ENCODE measurements at regions not wholly inside any gene's neighbourhood (a gene's known extent, or its start where the extent isn't known, plus 50 kb on each side); places are given as distances from the start of the nearest gene placed in this dataset.
"Not testable (repeated sequence)": the region's sequence is repeated elsewhere in the genome, so short reads cannot be mapped to it uniquely, and the experiment has no call there.

DNA sequence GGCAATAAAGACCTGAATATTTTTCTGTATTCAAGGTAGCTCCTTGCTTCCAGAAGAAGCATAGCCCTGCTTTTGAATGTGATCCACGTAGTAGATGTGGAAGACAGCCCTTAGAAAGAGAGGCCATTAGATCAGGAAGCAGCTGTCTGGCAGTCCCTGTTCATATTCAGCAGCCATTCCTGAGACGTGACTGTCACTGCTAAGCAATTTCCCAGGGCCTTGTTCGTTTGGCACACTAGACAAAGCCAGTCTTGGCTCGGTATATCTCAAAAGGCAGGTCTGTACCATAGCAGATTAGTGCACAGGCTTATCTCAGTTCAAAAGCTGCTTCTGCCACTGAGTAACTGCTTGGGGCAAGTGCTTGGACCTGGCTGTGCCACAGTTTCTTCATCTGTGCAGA lies 287.8 kb upstream of the MCTP2 start:
- DNase-seq (ENCODE audit: low spot score), result no peak

DNA sequence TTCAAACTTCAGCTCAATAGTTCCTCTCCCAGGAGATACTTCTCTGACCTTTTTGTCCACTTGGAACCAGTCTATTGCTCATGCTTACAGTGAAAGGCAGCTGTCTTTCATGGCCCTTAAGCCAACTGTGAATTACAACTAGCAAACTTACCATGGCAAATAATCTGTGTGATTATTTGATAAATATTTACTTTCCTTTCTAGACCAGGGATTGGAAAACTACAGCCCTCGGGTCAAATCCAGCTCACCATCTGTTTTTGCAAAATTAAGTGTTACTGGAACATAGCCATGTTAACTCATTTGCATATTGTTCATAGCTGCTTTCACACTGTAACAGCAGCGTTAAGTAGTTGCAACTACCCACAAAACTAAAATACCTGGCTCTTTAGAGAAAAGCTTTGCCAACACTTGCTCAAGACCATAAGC lies 289.1 kb upstream of the MCTP2 start:
- no peak for DNase-seq (ENCODE audit: low spot score)

- DNase-seq (ENCODE audit: low spot score), result no peak
Measured at GRCh38 chr15:93941697-93942096, 289.7 kb upstream of the MCTP2 start.

DNA sequence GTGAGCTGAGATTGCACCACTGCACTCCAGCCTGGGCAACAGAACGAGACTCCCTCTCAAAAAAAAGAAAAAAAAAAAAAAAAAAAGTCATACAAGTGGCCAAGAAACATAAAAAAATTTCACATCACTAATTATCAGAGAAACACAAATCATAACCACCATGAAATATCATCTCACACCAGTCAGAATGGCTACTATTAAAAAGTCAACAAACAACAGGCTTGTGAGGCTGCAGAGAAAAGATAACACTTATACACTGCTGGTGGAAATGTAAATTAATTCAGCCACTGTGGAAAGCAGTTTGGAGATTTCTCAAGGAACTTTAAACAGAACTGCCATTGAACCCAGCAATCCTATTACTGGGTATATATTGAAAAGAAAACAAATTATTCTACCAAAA lies 291.1 kb upstream of the MCTP2 start:
- no peak for DNase-seq (ENCODE audit: low spot score)

- DNase-seq (ENCODE audit: low spot score), result no peak
Measured at GRCh38 chr15:93932164-93932776, 299.1 kb upstream of the MCTP2 start.

GRCh38 chr15:93929375-93930094 lies 301.8 kb upstream of the MCTP2 start:
- DNase-seq (ENCODE audit: low spot score), result peak; percentile 34

DNA sequence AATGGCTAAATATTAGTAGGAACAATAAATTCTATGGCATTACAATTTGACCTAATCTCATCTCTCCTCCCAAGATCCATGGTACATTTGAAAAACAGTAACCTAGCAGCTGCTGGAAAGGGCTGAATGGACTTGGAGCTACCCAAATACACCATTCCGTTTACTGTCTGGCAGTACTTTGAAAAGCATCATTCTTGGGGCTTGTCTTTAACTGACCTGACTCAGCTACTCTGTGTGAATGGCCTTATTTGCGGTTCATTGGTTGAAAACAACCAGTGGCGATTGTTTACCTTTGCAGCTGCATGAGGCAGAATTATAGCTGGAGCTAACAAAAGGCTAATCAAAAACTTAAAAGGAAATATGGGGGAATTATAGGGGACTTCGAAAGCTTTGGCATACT lies 311.2 kb upstream of the MCTP2 start:
- no peak for DNase-seq (ENCODE audit: low spot score)

DNA sequence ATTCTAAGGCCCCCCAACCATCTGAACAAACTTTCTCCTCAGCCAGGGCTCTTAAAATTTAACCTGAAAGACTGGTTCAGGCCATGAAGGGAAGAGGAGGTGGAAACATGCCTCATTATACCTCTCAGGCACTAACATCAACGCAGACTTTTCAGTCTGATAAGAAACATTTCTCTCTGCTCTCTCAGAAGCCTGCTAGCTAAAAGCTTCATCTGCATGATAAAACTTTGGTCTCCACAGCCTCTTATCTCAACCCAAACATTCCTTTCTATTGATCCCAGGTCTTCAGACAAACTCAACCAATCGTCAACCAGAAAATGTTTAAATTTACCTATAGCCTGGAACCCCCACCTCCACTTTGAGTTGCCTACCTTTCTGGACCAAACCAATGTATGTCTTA lies 312.6 kb upstream of the MCTP2 start:
- DNase-seq (ENCODE audit: low spot score), result not testable (repeated sequence)

DNA sequence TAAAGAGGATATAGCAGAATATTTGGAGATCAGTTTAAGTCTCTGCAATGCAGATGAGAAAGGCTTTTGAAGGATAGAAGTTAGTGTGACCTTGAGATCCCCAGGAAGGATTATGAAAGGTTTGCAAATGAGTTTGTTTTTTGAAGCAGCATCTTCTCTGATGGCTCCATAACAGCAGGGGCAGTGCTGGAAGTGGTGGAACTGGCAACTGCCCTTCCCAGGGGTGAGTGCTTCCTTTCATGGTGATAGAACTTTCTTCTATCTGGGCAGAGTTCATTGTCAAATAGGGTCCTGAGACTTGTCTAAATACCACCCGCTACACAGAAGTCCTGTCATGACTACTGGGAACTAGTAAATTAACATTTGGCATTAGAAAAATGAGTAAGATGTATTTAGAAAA lies 314.2 kb upstream of the MCTP2 start:
- DNase-seq (ENCODE audit: low spot score), result no peak

DNA sequence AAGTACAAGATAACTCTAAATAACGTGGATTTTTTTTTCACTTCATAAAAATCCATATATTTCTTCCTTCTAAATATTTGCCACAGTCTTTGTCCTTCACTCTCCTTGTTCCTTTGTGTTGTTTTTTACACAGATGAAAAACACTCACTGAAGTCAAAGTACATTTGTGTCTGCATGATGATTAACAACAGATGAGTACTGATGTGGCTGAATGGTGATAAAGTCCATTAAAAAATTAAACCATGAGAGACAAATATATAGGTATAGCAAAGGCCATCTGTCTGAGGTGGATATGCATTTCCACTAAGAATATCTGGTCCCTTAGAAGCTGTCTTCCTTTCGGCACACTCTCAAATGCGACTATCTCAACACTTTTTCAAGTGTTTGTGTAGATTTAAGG lies 317.5 kb upstream of the MCTP2 start:
- DNase-seq (ENCODE audit: low spot score), result no peak

GRCh38 chr15:93913310-93913709 lies 318.1 kb upstream of the MCTP2 start:
- no peak for DNase-seq (ENCODE audit: low spot score)

DNA sequence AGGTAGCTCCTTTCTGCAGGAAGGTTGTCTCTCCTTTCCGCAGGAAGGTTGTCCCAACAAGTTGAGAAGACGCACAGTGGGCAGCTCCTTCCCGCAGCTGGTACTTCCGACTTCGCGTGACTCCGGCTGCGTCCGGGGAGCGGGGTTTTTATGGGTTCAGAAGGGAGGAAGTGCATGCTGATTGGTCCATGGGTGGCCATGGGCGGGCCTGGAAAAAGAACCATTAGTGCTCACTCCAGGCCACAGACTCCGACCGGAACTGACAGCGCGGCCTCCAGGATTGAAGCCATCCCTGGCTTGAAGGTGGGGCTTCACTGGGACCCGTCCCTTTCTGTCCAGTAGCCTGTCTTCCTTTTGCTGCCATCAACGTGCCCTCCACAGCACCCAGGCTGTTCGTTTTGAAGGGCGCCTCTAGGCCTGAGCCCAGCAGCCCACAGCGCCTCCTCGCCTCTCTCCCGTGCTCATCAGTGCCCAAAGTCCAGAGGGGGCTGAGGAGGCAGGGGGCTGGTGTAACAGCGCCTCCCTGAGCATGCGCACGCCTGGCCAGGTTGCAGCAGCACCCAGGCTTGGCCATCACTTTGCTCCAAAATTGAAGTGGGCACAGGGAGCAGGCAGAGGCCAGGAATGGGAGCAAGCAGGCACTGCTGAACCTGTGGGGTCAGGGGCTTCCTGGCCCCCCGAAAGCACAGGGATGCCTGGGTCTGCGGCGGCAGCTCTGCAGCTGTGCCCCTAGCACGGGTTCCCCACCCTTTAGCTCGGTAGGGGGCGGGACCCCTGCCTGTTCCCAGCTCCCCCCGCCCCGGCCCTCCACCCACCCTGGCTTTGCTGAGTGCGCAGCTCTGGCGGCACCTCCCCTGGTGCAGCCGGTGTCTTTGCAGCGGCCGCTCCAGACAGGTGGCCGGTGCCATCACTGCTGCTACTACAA lies 330.6 kb upstream of the MCTP2 start:
- no peak for DNase-seq (ENCODE audit: low spot score)

DNA sequence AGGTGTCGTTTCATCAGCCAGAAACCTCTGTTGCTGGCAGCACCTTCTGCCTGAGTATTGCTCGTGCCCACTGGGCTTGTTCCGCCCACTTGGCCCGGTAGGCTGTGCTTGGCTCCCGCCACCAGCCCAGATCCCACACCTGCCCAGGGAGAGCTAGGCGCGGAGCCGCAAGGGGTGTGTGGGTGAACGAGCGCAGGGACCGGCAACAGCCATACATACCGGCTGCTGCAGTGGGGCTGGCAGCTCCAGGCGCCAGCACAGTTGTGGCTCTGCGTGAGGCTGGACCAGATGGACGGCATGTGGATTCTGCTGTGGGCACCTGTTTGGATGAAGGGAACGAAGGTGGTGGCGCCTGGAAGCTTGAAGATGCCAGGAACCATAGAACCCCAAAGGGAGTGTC lies 331.5 kb upstream of the MCTP2 start:
- DNase-seq (ENCODE audit: low spot score), result no peak

DNA sequence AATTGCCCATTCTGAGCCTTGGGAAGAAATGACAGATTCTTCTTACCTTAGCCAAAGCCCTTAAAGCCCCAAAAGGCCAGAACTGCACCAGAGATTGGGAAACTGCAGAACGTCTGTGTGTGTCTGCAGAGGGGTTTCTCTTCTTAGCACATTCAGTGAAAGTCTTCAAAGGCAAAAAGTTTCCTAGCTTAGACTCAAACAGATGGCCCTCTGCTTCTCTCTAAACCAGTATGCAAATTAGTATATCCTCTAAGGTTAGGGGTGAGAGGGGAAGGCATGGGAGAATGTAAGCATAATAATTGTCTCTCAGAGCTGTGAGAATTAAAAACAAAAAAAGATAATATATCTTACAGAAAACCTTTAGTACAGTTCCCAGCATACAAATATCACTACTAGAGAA lies 334.0 kb upstream of the MCTP2 start:
- DNase-seq (ENCODE audit: low spot score), result no peak

DNA sequence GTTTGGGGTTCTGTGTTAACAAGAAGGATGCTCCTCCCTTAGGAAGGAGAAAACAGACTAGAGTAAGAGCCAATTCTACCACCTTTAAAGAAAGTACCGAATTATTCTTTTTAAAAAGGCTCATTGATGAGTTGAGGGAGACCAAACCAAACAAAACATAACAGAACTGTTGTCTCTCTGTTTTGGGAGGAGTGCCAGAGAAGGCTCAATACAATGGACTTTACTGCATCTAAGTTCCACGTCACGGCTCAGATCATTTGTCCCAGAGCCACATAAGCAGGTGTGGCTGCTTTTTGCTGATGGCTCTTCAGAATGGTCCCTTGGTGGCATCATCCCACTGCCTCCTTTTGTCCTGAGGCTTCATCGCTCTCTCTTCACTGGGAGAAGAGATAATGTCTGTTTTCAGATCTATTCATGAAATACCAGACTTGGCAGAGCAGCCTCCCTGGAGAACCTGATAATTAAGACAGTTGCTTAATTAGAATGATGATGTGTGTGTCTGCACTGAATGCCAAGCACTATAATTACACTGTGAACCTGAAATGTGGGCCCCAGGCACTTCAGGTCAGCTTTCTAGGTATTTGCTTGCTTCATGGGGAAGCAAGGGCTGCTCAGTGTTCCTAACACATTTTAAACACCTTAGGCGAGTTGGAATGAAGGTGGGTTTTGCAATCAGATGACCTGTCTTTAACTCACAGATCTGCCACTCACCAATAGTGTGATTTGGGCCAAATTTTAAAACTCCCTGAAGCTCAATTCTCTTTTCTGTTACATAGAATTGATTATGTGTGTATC lies 335.2 kb upstream of the MCTP2 start:
- no peak for DNase-seq (ENCODE audit: low spot score)

DNA sequence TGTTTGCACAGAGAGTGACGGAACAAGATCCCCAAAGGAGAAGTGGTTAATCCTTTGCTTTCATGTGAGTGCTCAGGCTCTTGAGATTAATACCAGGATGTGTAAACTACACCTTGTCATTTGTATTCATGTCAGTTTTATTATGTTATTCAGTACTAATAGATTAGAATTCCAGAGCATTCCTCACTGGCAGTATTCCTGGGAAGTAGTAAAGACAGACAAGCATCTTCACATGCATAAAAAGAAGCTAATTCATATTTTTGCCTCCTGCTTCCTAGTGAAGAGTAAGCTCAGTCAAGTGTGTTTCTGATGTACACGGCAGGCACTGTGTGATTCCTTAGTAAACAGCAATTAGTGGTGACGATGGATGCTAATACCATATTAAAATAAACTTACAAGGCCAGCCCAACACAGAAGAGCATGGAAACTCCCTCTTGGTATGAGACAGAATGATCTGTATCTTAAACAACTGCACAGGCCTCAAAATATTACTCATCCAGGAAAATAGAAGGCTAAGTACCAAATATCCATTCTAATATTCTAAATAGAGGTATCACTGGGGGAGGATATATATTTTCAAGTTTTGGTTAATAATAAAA lies 336.8 kb upstream of the MCTP2 start:
- DNase-seq (ENCODE audit: low spot score), result no peak

- no peak for DNase-seq (ENCODE audit: low spot score)
Measured at GRCh38 chr15:93887151-93887550, 344.2 kb upstream of the MCTP2 start.

GRCh38 chr15:93882779-93883178 lies 348.6 kb upstream of the MCTP2 start:
- no peak for DNase-seq (ENCODE audit: low spot score)

GRCh38 chr15:93882141-93882540 lies 349.2 kb upstream of the MCTP2 start:
- no peak for DNase-seq (ENCODE audit: low spot score)

DNA sequence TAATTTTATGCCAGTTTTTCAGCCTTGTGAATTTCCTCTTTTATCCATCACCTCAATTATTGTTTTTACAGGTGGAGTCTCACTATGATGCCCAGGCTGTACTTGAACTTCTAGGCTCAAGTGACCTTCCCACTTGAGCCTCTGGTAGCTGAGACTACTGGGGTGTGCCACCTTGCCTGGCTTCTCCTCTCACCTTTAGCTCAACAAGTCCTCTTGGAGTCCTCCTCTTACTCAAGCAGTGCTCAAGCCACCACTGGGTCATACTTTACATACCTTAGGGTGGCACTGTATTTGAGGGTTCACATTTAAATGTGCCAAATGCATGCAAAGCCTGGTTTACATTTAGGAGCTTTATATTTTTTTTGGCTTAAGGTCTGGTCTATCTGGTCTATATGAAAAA lies 350.1 kb upstream of the MCTP2 start:
- no peak for DNase-seq (ENCODE audit: low spot score)

GRCh38 chr15:93880358-93880757 lies 351.0 kb upstream of the MCTP2 start:
- DNase-seq (ENCODE audit: low spot score), result no peak

DNA sequence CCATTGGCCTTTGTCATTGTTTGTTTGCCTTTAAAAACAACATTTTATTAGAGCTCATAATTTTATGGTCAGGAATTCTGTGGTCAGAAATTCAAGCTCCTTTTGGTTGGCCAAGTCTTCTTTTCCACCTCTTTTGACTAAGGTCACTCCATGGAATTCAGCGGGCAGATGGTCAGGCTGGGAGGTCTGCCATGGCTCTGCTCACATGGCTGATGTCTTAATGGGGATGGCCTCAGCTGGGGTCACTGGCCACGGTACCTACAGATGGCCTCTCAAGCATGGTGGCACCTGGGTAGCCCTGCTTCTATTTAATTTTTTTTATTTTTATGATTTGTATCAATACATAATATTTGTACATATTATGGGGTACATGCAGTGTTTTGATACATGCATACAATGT lies 360.8 kb upstream of the MCTP2 start:
- no peak for DNase-seq (ENCODE audit: low spot score)

Data from RKO (cell line).